ENCODE measurements at regions not wholly inside any gene's neighbourhood (a gene's known extent, or its start where the extent isn't known, plus 50 kb on each side); places are given as distances from the start of the nearest gene placed in this dataset.

- Histone ChIP-seq H3K27me3 (ENCODE audit: control insufficient read depth, insufficient read depth) (no peaks in the 10 kb centered on the region), H3K27ac (ENCODE audit: low read length) (no peak overlapping the region), H3K9me3 (ENCODE audit: control insufficient read depth, low read length) (no peaks in the 10 kb centered on the region), H3K4me1 (ENCODE audit: control insufficient read depth, insufficient read depth, low read length) (no peaks in the 10 kb centered on the region), H3K4me3 (ENCODE audit: low read length) (no peak overlapping the region)
- 39% methylated on average over 5 of the region's 5 CpGs for WGBS
- ATAC-seq (no peak), DNase-seq (no peak)
- intact Hi-C loops (cut with DNase I), result no loop called here
These were observed 410.3 kb downstream of the PID1 start for GRCh38 chr2:228860601-228861285.

GRCh38 chr2:228853151-228853550 is 417.9 kb downstream of the PID1 start:
- no peaks in the 10 kb centered on the region for H3K9me3 ChIP-seq (ENCODE audit: control insufficient read depth, low read length)
- WGBS, result 80% methylated on average over 7 of the region's 7 CpGs
- intact Hi-C loops (cut with DNase I), result no loop called here
- no peak overlapping the region for H3K27ac ChIP-seq (ENCODE audit: low read length)
- no peaks in the 10 kb centered on the region for H3K27me3 ChIP-seq (ENCODE audit: control insufficient read depth, insufficient read depth)
- no peaks in the 10 kb centered on the region for H3K4me1 ChIP-seq (ENCODE audit: control insufficient read depth, insufficient read depth, low read length)
- DNase-seq (no peak), ATAC-seq (no peak)
- no peak overlapping the region for H3K4me3 ChIP-seq (ENCODE audit: low read length)

- Histone ChIP-seq H3K27ac (ENCODE audit: low read length) (no peak overlapping the region), H3K4me3 (ENCODE audit: low read length) (no peak overlapping the region), H3K9me3 (ENCODE audit: control insufficient read depth, low read length) (no peaks in the 10 kb centered on the region), H3K4me1 (ENCODE audit: control insufficient read depth, insufficient read depth, low read length) (no peaks in the 10 kb centered on the region), H3K27me3 (ENCODE audit: control insufficient read depth, insufficient read depth) (no peaks in the 10 kb centered on the region)
- intact Hi-C loops (cut with DNase I), result no loop called here
- 87% methylated on average over 5 of the region's 5 CpGs for WGBS
- ATAC-seq (no peak), DNase-seq (no peak)
These were observed 422.4 kb downstream of the PID1 start for GRCh38 chr2:228848638-228849037.

- intact Hi-C loops (cut with DNase I), result no loop called here
- no peak for DNase-seq
- Histone ChIP-seq H3K27me3 (ENCODE audit: control insufficient read depth, insufficient read depth) (no peaks in the 10 kb centered on the region), H3K4me3 (ENCODE audit: low read length) (no peak overlapping the region), H3K9me3 (ENCODE audit: control insufficient read depth, low read length) (no peaks in the 10 kb centered on the region), H3K27ac (ENCODE audit: low read length) (no peak overlapping the region), H3K4me1 (ENCODE audit: control insufficient read depth, insufficient read depth, low read length) (no peaks in the 10 kb centered on the region)
- ATAC-seq, result no peak
- 7% methylated on average over 1 of the region's 1 CpG for WGBS
These were observed 423.4 kb downstream of the PID1 start for GRCh38 chr2:228847684-228848083.

DNA sequence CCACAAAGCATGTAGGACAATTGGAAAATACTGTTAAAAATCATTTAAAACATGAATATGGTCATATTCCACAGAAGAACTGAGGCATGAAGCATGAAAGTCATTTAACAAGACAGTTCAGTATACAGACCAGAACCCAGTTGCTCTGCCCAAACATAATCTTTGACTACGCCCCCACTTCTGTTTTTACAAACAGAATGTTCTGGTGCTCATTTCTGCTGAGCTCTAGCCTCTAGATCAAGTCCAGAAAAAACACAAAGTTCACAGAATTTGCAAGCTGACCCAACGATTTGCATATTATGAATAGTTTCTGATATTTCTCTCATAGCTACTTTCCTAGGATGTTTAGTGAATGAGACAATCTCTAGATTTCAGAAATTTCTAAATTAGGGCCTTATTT is 424.9 kb downstream of the PID1 start:
- Histone ChIP-seq H3K4me3 (ENCODE audit: low read length) (no peak overlapping the region), H3K4me1 (ENCODE audit: control insufficient read depth, insufficient read depth, low read length) (no peaks in the 10 kb centered on the region), H3K27me3 (ENCODE audit: control insufficient read depth, insufficient read depth) (no peaks in the 10 kb centered on the region), H3K9me3 (ENCODE audit: control insufficient read depth, low read length) (no peaks in the 10 kb centered on the region), H3K27ac (ENCODE audit: low read length) (no peak overlapping the region)
- WGBS, result 46% methylated on average over 2 of the region's 2 CpGs
- intact Hi-C loops (cut with DNase I), result no loop called here
- peak in 1 of 2 donors; percentile 84 for ATAC-seq
- no peak for DNase-seq

GRCh38 chr2:228845162-228845925 is 425.7 kb downstream of the PID1 start:
- no peak for ATAC-seq
- Histone ChIP-seq H3K27ac (ENCODE audit: low read length) (no peak overlapping the region), H3K9me3 (ENCODE audit: control insufficient read depth, low read length) (no peaks in the 10 kb centered on the region), H3K4me1 (ENCODE audit: control insufficient read depth, insufficient read depth, low read length) (no peaks in the 10 kb centered on the region), H3K4me3 (ENCODE audit: low read length) (no peak overlapping the region), H3K27me3 (ENCODE audit: control insufficient read depth, insufficient read depth) (no peaks in the 10 kb centered on the region)
- intact Hi-C loops (cut with DNase I), result no loop called here
- no peak for DNase-seq
- 77% methylated on average over 3 of the region's 3 CpGs for WGBS

GRCh38 chr2:228841877-228842276 is 429.2 kb downstream of the PID1 start:
- Histone ChIP-seq H3K27ac (ENCODE audit: low read length) (no peak overlapping the region), H3K4me1 (ENCODE audit: control insufficient read depth, insufficient read depth, low read length) (no peaks in the 10 kb centered on the region), H3K4me3 (ENCODE audit: low read length) (no peak overlapping the region), H3K9me3 (ENCODE audit: control insufficient read depth, low read length) (no peaks in the 10 kb centered on the region), H3K27me3 (ENCODE audit: control insufficient read depth, insufficient read depth) (no peaks in the 10 kb centered on the region)
- intact Hi-C loops (cut with DNase I), result no loop called here
- ATAC-seq (no peak), DNase-seq (no peak)
- WGBS, result 66% methylated on average over 3 of the region's 3 CpGs

DNA sequence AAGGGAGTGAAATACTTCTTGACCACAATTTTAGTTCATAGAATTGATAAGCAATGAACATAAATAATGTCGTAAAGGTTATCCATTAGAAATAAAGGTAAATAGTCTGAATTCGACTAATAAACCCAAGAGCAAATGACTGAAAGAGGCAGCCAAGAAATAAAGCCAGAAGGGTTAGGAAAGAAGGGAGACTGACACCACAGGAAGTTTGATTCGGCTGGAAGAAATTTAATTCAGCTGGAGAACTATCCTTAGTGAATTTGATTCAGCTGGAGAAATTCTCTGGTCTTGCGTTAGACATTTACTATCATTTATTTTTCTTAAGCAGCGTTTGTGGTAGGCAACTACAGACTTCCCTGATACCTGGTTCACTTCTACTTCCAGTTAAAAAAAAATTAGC is 429.6 kb downstream of the PID1 start:
- Histone ChIP-seq H3K4me1 (ENCODE audit: control insufficient read depth, insufficient read depth, low read length) (no peaks in the 10 kb centered on the region), H3K4me3 (ENCODE audit: low read length) (no peak overlapping the region), H3K27me3 (ENCODE audit: control insufficient read depth, insufficient read depth) (no peaks in the 10 kb centered on the region), H3K9me3 (ENCODE audit: control insufficient read depth, low read length) (no peaks in the 10 kb centered on the region), H3K27ac (ENCODE audit: low read length) (no peak overlapping the region)
- 60% methylated on average over 5 of the region's 5 CpGs for WGBS
- ATAC-seq, result no peak
- intact Hi-C loops (cut with DNase I), result no loop called here
- no peak for DNase-seq

DNA sequence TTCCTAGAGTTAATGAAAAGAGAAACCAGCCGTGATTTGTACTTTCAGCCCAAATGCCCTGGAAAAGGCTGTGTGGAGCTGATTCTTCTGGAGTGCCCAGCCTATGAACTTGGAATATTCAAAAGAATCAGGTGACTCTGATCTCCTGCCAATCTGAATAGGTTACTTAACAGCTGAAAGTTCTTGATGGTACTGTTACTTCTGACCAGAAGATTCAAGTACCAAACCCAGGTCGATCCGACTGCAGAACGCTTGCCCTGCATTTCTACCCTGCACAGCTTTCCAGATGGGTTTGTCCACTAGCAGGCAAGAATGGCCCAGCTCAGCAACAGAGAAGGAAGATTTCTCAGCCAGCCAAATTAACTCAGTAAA is 430.4 kb downstream of the PID1 start:
- H3K9me3 ChIP-seq (ENCODE audit: control insufficient read depth, low read length), result no peaks in the 10 kb centered on the region
- WGBS, result 88% methylated on average over 4 of the region's 4 CpGs
- H3K27me3 ChIP-seq (ENCODE audit: control insufficient read depth, insufficient read depth), result no peaks in the 10 kb centered on the region
- ATAC-seq (no peak), DNase-seq (peak in 1 of 3 donors; percentile 21)
- no peak overlapping the region for H3K27ac ChIP-seq (ENCODE audit: low read length)
- H3K4me3 ChIP-seq (ENCODE audit: low read length), result no peak overlapping the region
- no peaks in the 10 kb centered on the region for H3K4me1 ChIP-seq (ENCODE audit: control insufficient read depth, insufficient read depth, low read length)
- intact Hi-C loops (cut with DNase I), result no loop called here

DNA sequence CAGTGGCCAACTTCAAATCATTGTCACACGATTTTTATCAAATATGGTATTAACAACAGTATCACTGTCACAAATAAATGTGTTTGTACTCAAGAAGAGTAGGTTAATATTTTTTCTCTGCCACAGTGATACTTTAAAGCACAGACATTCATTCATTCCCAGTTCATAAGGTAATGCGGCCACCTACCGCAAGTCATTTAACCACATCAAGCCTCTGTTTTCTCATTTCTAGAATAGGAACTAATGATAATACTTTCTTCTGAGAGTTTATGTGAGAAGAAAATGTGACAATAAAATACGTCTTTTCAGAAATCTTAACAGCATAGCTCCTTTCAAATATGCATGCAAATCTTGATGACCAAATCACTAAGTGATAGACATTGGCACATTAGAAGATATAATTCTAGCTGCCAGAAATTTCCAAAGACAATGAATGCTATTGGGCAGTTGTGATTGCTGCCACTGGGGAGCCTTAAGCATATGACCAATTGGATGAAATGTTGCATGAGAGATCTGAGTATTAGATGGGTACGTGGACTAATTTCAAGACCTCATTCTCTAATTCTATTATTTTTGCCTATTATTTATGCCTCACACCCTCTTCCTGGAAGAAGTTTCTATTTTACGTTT is 430.9 kb downstream of the PID1 start:
- no peaks in the 10 kb centered on the region for H3K4me1 ChIP-seq (ENCODE audit: control insufficient read depth, insufficient read depth, low read length)
- 83% methylated on average over 6 of the region's 6 CpGs for WGBS
- H3K27me3 ChIP-seq (ENCODE audit: control insufficient read depth, insufficient read depth), result no peaks in the 10 kb centered on the region
- no peak for ATAC-seq
- H3K4me3 ChIP-seq (ENCODE audit: low read length), result no peak overlapping the region
- no peak overlapping the region for H3K27ac ChIP-seq (ENCODE audit: low read length)
- no peaks in the 10 kb centered on the region for H3K9me3 ChIP-seq (ENCODE audit: control insufficient read depth, low read length)
- intact Hi-C loops (cut with DNase I), result no loop called here
- no peak for DNase-seq

DNA sequence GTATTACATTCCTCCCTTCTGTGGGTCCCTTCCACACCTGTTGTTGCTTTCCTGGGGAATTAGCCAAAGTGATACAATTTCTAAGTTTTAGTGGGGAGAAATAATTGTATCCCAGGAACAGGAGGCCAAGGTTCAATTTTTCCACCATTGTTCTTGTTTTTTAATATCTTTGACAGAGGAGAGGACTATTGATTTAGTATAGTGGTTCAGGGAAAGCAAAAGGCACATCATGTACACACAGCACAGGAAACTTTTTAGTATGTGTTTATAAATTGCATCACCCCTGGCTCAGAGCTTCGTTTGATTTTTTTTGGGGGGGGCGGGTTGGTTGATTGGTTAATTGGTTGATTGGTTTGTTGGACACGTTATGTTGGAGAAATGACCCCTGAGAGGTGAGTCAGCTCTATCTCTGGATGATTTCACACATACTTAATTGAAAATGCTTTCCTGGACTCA is 431.6 kb downstream of the PID1 start:
- no peak overlapping the region for H3K27ac ChIP-seq (ENCODE audit: low read length)
- no peaks in the 10 kb centered on the region for H3K9me3 ChIP-seq (ENCODE audit: control insufficient read depth, low read length)

More for the DNA sequence above, 431.6 kb downstream of the PID1 start:
- DNase-seq, result no peak
- Histone ChIP-seq H3K4me3 (ENCODE audit: low read length) (no peak overlapping the region), H3K27me3 (ENCODE audit: control insufficient read depth, insufficient read depth) (no peaks in the 10 kb centered on the region), H3K4me1 (ENCODE audit: control insufficient read depth, insufficient read depth, low read length) (no peaks in the 10 kb centered on the region)
- intact Hi-C loops (cut with DNase I), result no loop called here
- WGBS, result 54% methylated on average over 3 of the region's 3 CpGs
- ATAC-seq, result no peak

Data from right cardiac atrium (tissue), 5 donors.